ENCODE measurements at regions not wholly inside any gene's neighbourhood (a gene's known extent, or its start where the extent isn't known, plus 50 kb on each side); places are given as distances from the start of the nearest gene placed in this dataset.
"Not testable (repeated sequence)": the region's sequence is repeated elsewhere in the genome, so short reads cannot be mapped to it uniquely, and the experiment has no call there.

GRCh38 chr17:62131271-62131670 lies 66.2 kb upstream of the MED13 start:
- not testable (repeated sequence) for TF ChIP-seq CTCF (optimal IDR thresholded peaks at IDR 0.05 in 1 of 3, IDR thresholded peaks at IDR 0.05 in 1 of 3, conservative IDR thresholded peaks at IDR 0.05 in 1 of 3; ENCODE audit: extremely low read depth in 1 of 3, insufficient read depth in 2 of 3, low read length in 3 of 3); EZH2 (IDR thresholded peaks at IDR 0.05; ENCODE audit: low read length)

Measured in keratinocyte (primary cell).